Endodermal cell (in vitro differentiated cells): ENCODE measurements at regions not wholly inside any gene's neighbourhood (a gene's known extent, or its start where the extent isn't known, plus 50 kb on each side); places are given as distances from the start of the nearest gene placed in this dataset.

Experiments used
- DNase-seq: peaks from one replicate; pipeline ENCODE4 v3.0.0-alpha.2; 2017
- H3K27ac ChIP-seq: 2 replicates; pipeline ENCODE4 v1.5.1; 2013; ENCODE audit warnings: mild to moderate bottlenecking, low read depth, low read length, moderate library complexity
- H3K27me3 ChIP-seq: 2 replicates; pipeline ENCODE4 v1.6.1; 2013; ENCODE audit warnings: mild to moderate bottlenecking, low read length, moderate library complexity; ENCODE audit not compliant: insufficient read depth, control insufficient read depth, poor library complexity, severe bottlenecking
- H3K36me3 ChIP-seq: 2 replicates; pipeline ENCODE4 v1.7.0; 2013; ENCODE audit warnings: mild to moderate bottlenecking, low read length, moderate library complexity; ENCODE audit not compliant: control insufficient read depth, insufficient read depth
- H3K4me1 ChIP-seq: one replicate; pipeline ENCODE4 v1.7.0; 2013; ENCODE audit warnings: low read length; ENCODE audit not compliant: control insufficient read depth, insufficient read depth
- H3K4me3 ChIP-seq: 2 replicates; pipeline ENCODE4 v1.5.1; 2013; ENCODE audit warnings: mild to moderate bottlenecking, low read length, moderate library complexity
- H3K9ac ChIP-seq: 2 replicates; pipeline ENCODE4 v1.6.1; 2013; ENCODE audit warnings: mild to moderate bottlenecking, low read length, moderate library complexity; ENCODE audit not compliant: poor library complexity, severe bottlenecking; ENCODE audit errors: extremely low read depth
- H3K9me3 ChIP-seq: 2 replicates; pipeline ENCODE4 v1.6.1; 2013; ENCODE audit warnings: mild to moderate bottlenecking, low read length, moderate library complexity; ENCODE audit not compliant: control insufficient read depth
- H3K27ac Mint-ChIP-seq: 2 replicates; pipeline ENCODE4 v1.8.0; 2020; ENCODE audit warnings: mixed read lengths
- H3K27me3 Mint-ChIP-seq: 2 replicates; pipeline ENCODE4 v1.8.0; 2021; ENCODE audit warnings: mild to moderate bottlenecking, mixed read lengths; ENCODE audit not compliant: insufficient read depth
- H3K36me3 Mint-ChIP-seq: 2 replicates; pipeline ENCODE4 v1.8.0; 2020; ENCODE audit warnings: low read depth, mixed read lengths
- H3K4me1 Mint-ChIP-seq: 2 replicates; pipeline ENCODE4 v1.8.0; 2020; ENCODE audit warnings: mixed read lengths
- H3K4me3 Mint-ChIP-seq: 2 replicates; pipeline ENCODE4 v1.8.0; 2020; ENCODE audit warnings: mild to moderate bottlenecking, moderate library complexity, mixed read lengths
- H3K9me3 Mint-ChIP-seq: 2 replicates; pipeline ENCODE4 v1.8.0; 2020; ENCODE audit warnings: mild to moderate bottlenecking, mixed read lengths
- whole genome bisulfite sequencing, 2 experiments: methylation state at CpG; one replicate each; pipeline versions ENCODE4 v1.1.5 to v1.1.7; 2013; ENCODE audit warnings: missing lambda C conversion rate in 2 of 2, mixed read lengths in 1 of 2; ENCODE audit not compliant: insufficient coverage in 1 of 2, insufficient read length in 1 of 2; 5-methylcytosine and 5-hydroxymethylcytosine counted together
- TF ChIP-seq, protein P1 (sequence below): fragments of 200-600 bp; sonication (generic); conservative IDR thresholded peaks from 2 replicates; pipeline ENCODE4 v1.5.0; 2021; ENCODE audit warnings: antibody characterized with exemption, mild to moderate bottlenecking

DNA sequence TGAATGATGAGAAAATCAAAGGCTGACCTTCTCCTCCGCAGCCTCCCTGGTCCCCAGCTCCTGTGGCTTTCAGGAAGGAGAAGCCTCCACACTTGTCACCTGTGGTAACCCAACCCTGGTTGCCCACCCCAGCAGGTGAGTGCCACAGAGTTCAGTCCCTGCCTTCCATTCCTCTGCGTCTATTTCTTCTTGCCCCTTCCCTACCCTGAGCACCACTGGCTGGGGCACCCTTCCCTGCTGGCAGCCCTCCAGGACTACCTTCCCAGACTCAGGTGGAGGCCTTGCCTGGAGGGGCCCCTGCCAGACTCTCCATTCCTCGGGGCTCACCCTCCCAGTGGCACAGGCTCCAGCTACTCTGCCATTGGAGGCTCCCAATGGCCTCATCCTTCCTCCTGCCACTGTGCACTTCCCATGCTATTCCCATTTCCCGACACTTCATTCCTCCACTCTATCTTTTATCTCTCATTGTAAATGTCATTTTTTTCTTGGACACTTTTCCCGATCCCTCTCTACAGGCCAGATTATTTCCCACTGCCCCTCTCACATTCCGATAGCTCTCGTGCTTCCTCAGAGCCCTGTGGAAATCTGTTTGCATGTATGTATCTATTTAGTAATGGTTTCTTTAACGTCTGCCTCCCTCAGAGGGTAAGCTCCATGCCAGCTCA lies 90.6 kb upstream of the PCBD1 start:
- no peak overlapping the region for H3K4me3 ChIP-seq
- 90 to 95% methylated on average over 3 to 8 of the region's 8 CpGs for WGBS, 2 experiments
- H3K27me3 Mint-ChIP-seq, result peaks cover 2% of the 10 kb centered on the region
- TF ChIP-seq, protein P1, sequence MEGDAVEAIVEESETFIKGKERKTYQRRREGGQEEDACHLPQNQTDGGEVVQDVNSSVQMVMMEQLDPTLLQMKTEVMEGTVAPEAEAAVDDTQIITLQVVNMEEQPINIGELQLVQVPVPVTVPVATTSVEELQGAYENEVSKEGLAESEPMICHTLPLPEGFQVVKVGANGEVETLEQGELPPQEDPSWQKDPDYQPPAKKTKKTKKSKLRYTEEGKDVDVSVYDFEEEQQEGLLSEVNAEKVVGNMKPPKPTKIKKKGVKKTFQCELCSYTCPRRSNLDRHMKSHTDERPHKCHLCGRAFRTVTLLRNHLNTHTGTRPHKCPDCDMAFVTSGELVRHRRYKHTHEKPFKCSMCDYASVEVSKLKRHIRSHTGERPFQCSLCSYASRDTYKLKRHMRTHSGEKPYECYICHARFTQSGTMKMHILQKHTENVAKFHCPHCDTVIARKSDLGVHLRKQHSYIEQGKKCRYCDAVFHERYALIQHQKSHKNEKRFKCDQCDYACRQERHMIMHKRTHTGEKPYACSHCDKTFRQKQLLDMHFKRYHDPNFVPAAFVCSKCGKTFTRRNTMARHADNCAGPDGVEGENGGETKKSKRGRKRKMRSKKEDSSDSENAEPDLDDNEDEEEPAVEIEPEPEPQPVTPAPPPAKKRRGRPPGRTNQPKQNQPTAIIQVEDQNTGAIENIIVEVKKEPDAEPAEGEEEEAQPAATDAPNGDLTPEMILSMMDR, result no peak
- no peak overlapping the region for H3K27ac ChIP-seq
- no peak for DNase-seq
- no peaks in the 10 kb centered on the region for H3K4me1 ChIP-seq
- no peak overlapping the region for H3K27ac Mint-ChIP-seq
- H3K9me3 ChIP-seq, result no peaks in the 10 kb centered on the region
- H3K4me3 Mint-ChIP-seq, result no peak overlapping the region
- no peak overlapping the region for H3K9ac ChIP-seq
- no peaks in the 10 kb centered on the region for H3K4me1 Mint-ChIP-seq
- no peaks in the 10 kb centered on the region for H3K36me3 ChIP-seq
- H3K27me3 ChIP-seq, result no peaks in the 10 kb centered on the region
- H3K36me3 Mint-ChIP-seq, result no peaks in the 10 kb centered on the region
- H3K9me3 Mint-ChIP-seq, result peaks cover 3% of the 10 kb centered on the region

GRCh38 chr10:70980687-70981086 lies 92.3 kb upstream of the PCBD1 start:
- Mint-ChIP-seq H3K36me3 (no peaks in the 10 kb centered on the region), H3K27me3 (peaks cover 2% of the 10 kb centered on the region), H3K4me3 (no peak overlapping the region), H3K9me3 (peaks cover 3% of the 10 kb centered on the region), H3K27ac (no peak overlapping the region), H3K4me1 (peaks cover 1% of the 10 kb centered on the region)
- Histone ChIP-seq H3K9me3 (no peaks in the 10 kb centered on the region), H3K27me3 (no peaks in the 10 kb centered on the region), H3K4me3 (no peak overlapping the region), H3K36me3 (no peaks in the 10 kb centered on the region), H3K4me1 (no peaks in the 10 kb centered on the region), H3K9ac (no peak overlapping the region), H3K27ac (no peak overlapping the region)
- 89 to 100% methylated on average over 1 to 2 of the region's 2 CpGs for WGBS, 2 experiments
- TF ChIP-seq, protein P1, result no peak
- DNase-seq, result no peak

DNA sequence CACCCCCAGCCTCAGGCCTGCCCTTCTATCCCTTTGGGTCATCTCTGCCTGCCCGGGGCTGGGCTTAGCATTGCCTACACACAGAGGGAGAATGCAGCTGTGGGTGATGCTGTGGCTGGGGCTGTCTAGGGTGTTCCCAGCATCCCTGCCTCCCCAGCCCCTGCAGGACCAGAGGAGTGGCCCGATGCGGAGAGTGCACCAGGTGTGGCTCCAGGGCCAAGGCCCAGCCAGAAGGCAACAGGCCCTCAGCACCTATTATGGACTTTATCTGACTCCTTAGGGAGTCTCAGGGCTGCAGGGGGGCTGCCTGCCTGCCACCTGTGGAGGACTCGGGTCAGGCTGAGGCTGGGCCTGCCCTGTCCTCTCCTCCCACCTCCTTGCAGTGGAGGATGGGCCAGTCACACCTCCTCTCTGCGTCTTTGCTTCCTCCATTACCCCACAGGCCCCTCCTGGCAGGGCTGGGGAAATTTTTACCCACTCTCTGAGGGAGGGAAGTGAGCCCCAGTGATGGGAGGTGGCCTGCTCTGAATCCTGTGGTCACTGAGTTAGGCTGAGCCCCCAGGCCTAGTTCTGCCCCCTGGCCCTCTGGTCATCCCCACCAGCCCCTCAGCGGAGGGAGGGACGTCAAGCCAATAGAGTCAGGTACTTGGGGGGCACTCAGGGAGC lies 92.9 kb upstream of the PCBD1 start:
- peaks cover 3% of the 10 kb centered on the region for H3K9me3 Mint-ChIP-seq
- no peak overlapping the region for H3K4me3 Mint-ChIP-seq
- no peak for DNase-seq
- no peaks in the 10 kb centered on the region for H3K9me3 ChIP-seq
- no peak overlapping the region for H3K27ac ChIP-seq
- no peaks in the 10 kb centered on the region for H3K27me3 ChIP-seq
- H3K4me3 ChIP-seq, result no peak overlapping the region
- peaks cover 7% of the 10 kb centered on the region for H3K4me1 Mint-ChIP-seq
- H3K27me3 Mint-ChIP-seq, result peaks cover 2% of the 10 kb centered on the region
- no peaks in the 10 kb centered on the region for H3K36me3 ChIP-seq
- no peak overlapping the region for H3K27ac Mint-ChIP-seq
- H3K9ac ChIP-seq, result no peak overlapping the region
- 89 to 100% methylated on average over 2 to 7 of the region's 7 CpGs for WGBS, 2 experiments
- no peaks in the 10 kb centered on the region for H3K36me3 Mint-ChIP-seq
- no peaks in the 10 kb centered on the region for H3K4me1 ChIP-seq
- TF ChIP-seq, protein P1, result no peak
